PC-9 (cell line): ENCODE measurements at regions not wholly inside any gene's neighbourhood (a gene's known extent, or its start where the extent isn't known, plus 50 kb on each side); places are given as distances from the start of the nearest gene placed in this dataset.

ENCODE experiments used
- BruUV-seq: library from RNA; stranded (reverse); fragments of 400-500 nt; replicated peaks from 2 replicates; lab custom pipeline; 2021; lab: Mats Ljungman, UMichigan
- CTCF ChIA-PET: fragments of 300-600 bp; sonication (Branson Sonifier 250); formaldehyde crosslinking; loops from one replicate; lab custom pipeline; 2022; ENCODE audit warnings: antibody characterized with exemption; lab: Charles Lee
- POLR2A ChIA-PET: fragments of 300-600 bp; sonication (Branson Sonifier 250); formaldehyde crosslinking; loops from one replicate; lab custom pipeline; 2022; ENCODE audit warnings: antibody characterized with exemption; ENCODE audit not compliant: unreplicated experiment; lab: Charles Lee
- DNase-seq, 2 experiments: peaks; one replicate each; pipeline versions ENCODE4 v3.0.0 to v3.0.0-alpha.2; 2015 to 2022; ENCODE audit warnings: mixed read lengths in 1 of 2
- H2AFZ ChIP-seq: fragments of 200-600 bp; sonication (generic); 2 replicates; pipeline ENCODE4 v1.8.1; 2017; ENCODE audit warnings: antibody characterized with exemption
- H3F3A ChIP-seq: fragments of 200-600 bp; sonication (generic); 2 replicates; pipeline ENCODE4 v1.8.1; 2017; ENCODE audit warnings: antibody characterized with exemption, mild to moderate bottlenecking, low read depth; ENCODE audit not compliant: insufficient read depth
- H3K27ac ChIP-seq: fragments of 200-600 bp; sonication (generic); 2 replicates; pipeline ENCODE4 v1.6.1; 2016; ENCODE audit warnings: mixed run types
- H3K27me3 ChIP-seq: fragments of 200-600 bp; sonication (generic); 2 replicates; pipeline ENCODE4 v1.6.1; 2016; ENCODE audit warnings: low read depth, mixed run types; ENCODE audit not compliant: insufficient read depth
- H3K36me3 ChIP-seq: fragments of 200-600 bp; sonication (generic); 2 replicates; pipeline ENCODE4 v1.6.1; 2016; ENCODE audit warnings: low read depth, mixed run types
- H3K4me1 ChIP-seq: fragments of 200-600 bp; sonication (generic); replicated peaks from 2 replicates; pipeline ENCODE4 v1.6.1; 2016; ENCODE audit warnings: mixed run types; ENCODE audit not compliant: insufficient read depth
- H3K4me2 ChIP-seq: fragments of 200-600 bp; sonication (generic); 2 replicates; pipeline ENCODE4 v1.6.1; 2017; ENCODE audit warnings: mixed run types
- H3K4me3 ChIP-seq: fragments of 200-600 bp; sonication (generic); 2 replicates; pipeline ENCODE4 v1.6.1; 2016; ENCODE audit warnings: mixed run types
- H3K79me2 ChIP-seq: fragments of 200-600 bp; sonication (generic); 2 replicates; pipeline ENCODE4 v1.6.1; 2017; ENCODE audit warnings: low read depth, mixed run types
- H3K9me2 ChIP-seq: fragments of 200-600 bp; sonication (generic); 2 replicates; pipeline ENCODE4 v1.8.1; 2017; ENCODE audit warnings: mild to moderate bottlenecking; ENCODE audit not compliant: insufficient read depth
- H3K9me3 ChIP-seq: fragments of 200-600 bp; sonication (generic); 2 replicates; pipeline ENCODE4 v1.8.1; 2016; ENCODE audit warnings: low read depth; ENCODE audit not compliant: insufficient read depth
- H4K20me1 ChIP-seq: fragments of 200-600 bp; sonication (generic); 2 replicates; pipeline ENCODE4 v1.8.1; 2017; ENCODE audit not compliant: insufficient read depth
- EZH2 ChIP-seq: fragments of 200-600 bp; sonication (generic); IDR thresholded peaks from 2 replicates; pipeline ENCODE4 v1.8.0; 2017; ENCODE audit warnings: antibody characterized with exemption, low read depth
- intact Hi-C: fragments of 100-400 bp; cut with micrococcal nuclease; formaldehyde crosslinking; loops from one replicate; pipeline ENCODE4 v1.10.0; 2022; ENCODE audit not compliant: unreplicated experiment
- TF ChIP-seq, protein P1 (sequence below): fragments of 200-600 bp; sonication (generic); conservative IDR thresholded peaks from 2 replicates; pipeline ENCODE4 v1.6.1; 2017; ENCODE audit warnings: mixed run types, antibody characterized with exemption, mild to moderate bottlenecking, moderate library complexity

- intact Hi-C loops, result loop anchor here (10.0 kb wide), 1 partner anchor 1139 kb away; no protein-coding TSS in a partner anchor
- no peaks in the 10 kb centered on the region for H3K9me2 ChIP-seq
- H2AFZ ChIP-seq, result no peak overlapping the region
Observed at GRCh38 chr12:14164266-14164665, 182.9 kb upstream of the GRIN2B start.

GRCh38 chr12:14167005-14167628 lies 185.7 kb upstream of the GRIN2B start:
- DNase-seq, result peak; percentile 46 to 61
- CTCF ChIA-PET, result interaction anchor here (0.6 to 1.7 kb wide), 11 partner anchors 71 to 1265 kb away, joined by 3 to 9 read pairs (median 3); no protein-coding TSS in a partner anchor
- Histone ChIP-seq H3K4me1 (no peaks in the 10 kb centered on the region), H3K27ac (no peak overlapping the region), H3K4me3 (no peak overlapping the region), H3K79me2 (no peaks in the 10 kb centered on the region), H3K27me3 (no peaks in the 10 kb centered on the region), H3K36me3 (no peaks in the 10 kb centered on the region), H3K9me3 (no peaks in the 10 kb centered on the region), H4K20me1 (no peaks in the 10 kb centered on the region), H2AFZ (no peak overlapping the region), H3K4me2 (no peak overlapping the region), H3K9me2 (no peaks in the 10 kb centered on the region), H3F3A (no peaks in the 10 kb centered on the region)
- POLR2A ChIA-PET, result interaction anchor here (0.6 kb wide), 1 partner anchor 438 kb away, joined by 3 read pairs; no protein-coding TSS in a partner anchor
- intact Hi-C loops, result loop anchor here (1.0 to 10.0 kb wide), 6 partner anchors 305 to 1175 kb away; no protein-coding TSS in a partner anchor
- TF ChIP-seq, protein P1, sequence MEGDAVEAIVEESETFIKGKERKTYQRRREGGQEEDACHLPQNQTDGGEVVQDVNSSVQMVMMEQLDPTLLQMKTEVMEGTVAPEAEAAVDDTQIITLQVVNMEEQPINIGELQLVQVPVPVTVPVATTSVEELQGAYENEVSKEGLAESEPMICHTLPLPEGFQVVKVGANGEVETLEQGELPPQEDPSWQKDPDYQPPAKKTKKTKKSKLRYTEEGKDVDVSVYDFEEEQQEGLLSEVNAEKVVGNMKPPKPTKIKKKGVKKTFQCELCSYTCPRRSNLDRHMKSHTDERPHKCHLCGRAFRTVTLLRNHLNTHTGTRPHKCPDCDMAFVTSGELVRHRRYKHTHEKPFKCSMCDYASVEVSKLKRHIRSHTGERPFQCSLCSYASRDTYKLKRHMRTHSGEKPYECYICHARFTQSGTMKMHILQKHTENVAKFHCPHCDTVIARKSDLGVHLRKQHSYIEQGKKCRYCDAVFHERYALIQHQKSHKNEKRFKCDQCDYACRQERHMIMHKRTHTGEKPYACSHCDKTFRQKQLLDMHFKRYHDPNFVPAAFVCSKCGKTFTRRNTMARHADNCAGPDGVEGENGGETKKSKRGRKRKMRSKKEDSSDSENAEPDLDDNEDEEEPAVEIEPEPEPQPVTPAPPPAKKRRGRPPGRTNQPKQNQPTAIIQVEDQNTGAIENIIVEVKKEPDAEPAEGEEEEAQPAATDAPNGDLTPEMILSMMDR, result peak; percentile 98
- no peak for TF ChIP-seq EZH2
- BruUV-seq, result no TSS peak

More at GRCh38 chr12:14164266-14164665, 182.9 kb upstream of the GRIN2B start:
- H3K4me3 ChIP-seq, result no peak overlapping the region
- no peak overlapping the region for H3K4me2 ChIP-seq
- no peaks in the 10 kb centered on the region for H3K79me2 ChIP-seq
- H3K36me3 ChIP-seq, result no peaks in the 10 kb centered on the region
- no peak for DNase-seq
- no peak for TF ChIP-seq EZH2
- TF ChIP-seq, protein P1, result no peak
- ChIA-PET CTCF (no interaction called here), POLR2A (no interaction called here)
- no peaks in the 10 kb centered on the region for H3K4me1 ChIP-seq
- no TSS peak for BruUV-seq
- no peaks in the 10 kb centered on the region for H3K27me3 ChIP-seq
- no peaks in the 10 kb centered on the region for H3F3A ChIP-seq
- no peaks in the 10 kb centered on the region for H3K9me3 ChIP-seq
- H3K27ac ChIP-seq, result no peak overlapping the region
- no peaks in the 10 kb centered on the region for H4K20me1 ChIP-seq

DNA sequence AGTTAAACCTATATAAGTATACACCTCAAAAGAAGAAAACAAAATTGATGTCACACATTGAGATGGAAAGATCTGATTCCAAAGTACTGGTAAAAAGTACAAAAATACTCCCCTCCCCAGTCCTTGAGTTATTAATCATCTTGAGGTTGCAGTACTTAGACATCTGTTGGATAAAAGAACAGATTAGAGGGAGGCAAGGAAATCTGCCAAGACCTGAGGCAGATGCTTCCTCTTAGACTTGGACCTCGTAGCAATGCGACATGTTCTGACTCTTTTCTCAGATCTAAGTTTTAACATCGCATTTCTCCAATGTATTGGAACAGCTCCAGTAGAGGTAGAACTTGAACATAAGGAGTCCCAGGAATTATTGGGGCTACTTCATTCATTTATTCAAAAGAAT lies 187.9 kb upstream of the GRIN2B start:
- H3K4me1 ChIP-seq, result no peaks in the 10 kb centered on the region
- H2AFZ ChIP-seq, result no peak overlapping the region
- no peak overlapping the region for H3K27ac ChIP-seq
- ChIA-PET CTCF (no interaction called here), POLR2A (no interaction called here)
- H3K4me3 ChIP-seq, result no peak overlapping the region
- TF ChIP-seq, protein P1, result no peak
- no peak for TF ChIP-seq EZH2
- H3K79me2 ChIP-seq, result no peaks in the 10 kb centered on the region
- no peaks in the 10 kb centered on the region for H4K20me1 ChIP-seq
- BruUV-seq, result no TSS peak
- no peak overlapping the region for H3K4me2 ChIP-seq
- no peaks in the 10 kb centered on the region for H3K9me3 ChIP-seq
- no peaks in the 10 kb centered on the region for H3K36me3 ChIP-seq
- no peaks in the 10 kb centered on the region for H3F3A ChIP-seq
- intact Hi-C loops, result loop anchor here (5.0 to 10.0 kb wide), 4 partner anchors 307 to 1177 kb away; no protein-coding TSS in a partner anchor
- DNase-seq, result no peak
- no peaks in the 10 kb centered on the region for H3K27me3 ChIP-seq
- H3K9me2 ChIP-seq, result no peaks in the 10 kb centered on the region
